HG02884 (cell line): ENCODE measurements at regions not wholly inside any gene's neighbourhood (a gene's known extent, or its start where the extent isn't known, plus 50 kb on each side); places are given as distances from the start of the nearest gene placed in this dataset.

ENCODE experiments used
- ATAC-seq: cut with Tn5 transposase; IDR thresholded peaks from one replicate; pipeline ENCODE4 v1.9.1; 2021; ENCODE audit warnings: mild to moderate bottlenecking, moderate library complexity; ENCODE audit not compliant: unreplicated experiment

- ATAC-seq, result no peak
These were observed 52.8 kb upstream of the MEIS1 start for GRCh38 chr2:66382091-66382490.

GRCh38 chr2:66379473-66379872 is 55.5 kb upstream of the MEIS1 start:
- ATAC-seq, result no peak

GRCh38 chr2:66377832-66378231 is 57.1 kb upstream of the MEIS1 start:
- no peak for ATAC-seq

- ATAC-seq, result no peak
These were observed 64.1 kb upstream of the MEIS1 start for GRCh38 chr2:66370824-66371223.

DNA sequence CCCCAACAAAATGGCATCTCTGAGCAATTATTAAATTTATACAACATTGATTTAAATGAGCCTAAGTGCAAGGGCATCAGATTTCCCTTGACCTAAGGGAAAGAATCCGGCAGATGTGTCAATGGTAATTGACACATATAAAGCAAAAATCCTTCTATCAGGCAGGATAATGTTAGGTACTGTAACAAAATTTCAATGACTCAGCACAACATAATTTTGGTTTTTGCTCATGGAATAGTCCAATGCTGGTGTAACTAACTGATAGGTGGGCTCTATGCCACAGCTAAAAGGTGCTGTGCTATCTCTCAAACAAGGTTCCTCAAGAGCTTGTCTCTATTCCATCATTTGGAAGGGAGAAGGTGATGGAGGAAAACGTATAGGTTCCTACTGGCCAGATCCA is 68.3 kb upstream of the MEIS1 start:
- ATAC-seq, result no peak

DNA sequence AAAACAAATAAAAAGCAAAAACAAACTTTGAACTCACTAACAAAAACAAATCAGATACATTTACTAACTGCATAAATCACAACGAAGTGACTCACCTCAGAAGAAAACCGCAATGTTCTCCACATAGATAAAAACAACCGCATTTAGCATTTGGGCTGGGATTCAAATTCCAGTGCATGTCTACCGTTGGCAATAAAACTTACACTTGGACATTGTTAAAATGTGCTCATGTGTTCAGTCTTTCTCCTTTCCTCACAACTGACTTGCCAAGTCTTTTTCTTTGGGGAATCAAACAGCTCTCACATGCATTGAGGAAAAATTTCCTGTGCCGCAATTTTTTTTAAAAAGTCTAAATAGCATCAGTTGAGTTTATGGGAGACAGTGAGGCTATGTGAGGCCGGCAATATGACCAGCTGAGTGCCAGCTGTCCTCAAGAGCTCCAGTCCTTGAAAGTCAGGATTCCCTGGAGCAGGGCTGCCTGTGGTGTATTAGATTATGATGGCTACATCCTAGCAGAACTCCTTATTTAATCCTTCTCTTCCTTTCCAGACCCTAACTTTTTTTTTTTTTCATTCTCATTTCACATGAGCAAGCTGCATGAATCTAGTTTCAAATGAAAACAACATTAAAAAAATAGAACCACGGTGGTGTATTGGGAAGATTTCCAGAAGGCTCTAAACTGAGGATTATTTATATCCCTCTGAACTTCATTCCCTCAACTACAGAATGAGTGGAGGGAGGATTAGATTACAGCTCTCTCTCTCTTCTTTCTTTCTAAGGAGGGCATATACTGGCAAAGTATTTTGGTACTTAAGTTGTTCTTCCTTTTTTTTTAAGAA is 70.2 kb upstream of the MEIS1 start:
- ATAC-seq, result no peak

- no peak for ATAC-seq
These were observed 72.2 kb upstream of the MEIS1 start for GRCh38 chr2:66362701-66363100.

DNA sequence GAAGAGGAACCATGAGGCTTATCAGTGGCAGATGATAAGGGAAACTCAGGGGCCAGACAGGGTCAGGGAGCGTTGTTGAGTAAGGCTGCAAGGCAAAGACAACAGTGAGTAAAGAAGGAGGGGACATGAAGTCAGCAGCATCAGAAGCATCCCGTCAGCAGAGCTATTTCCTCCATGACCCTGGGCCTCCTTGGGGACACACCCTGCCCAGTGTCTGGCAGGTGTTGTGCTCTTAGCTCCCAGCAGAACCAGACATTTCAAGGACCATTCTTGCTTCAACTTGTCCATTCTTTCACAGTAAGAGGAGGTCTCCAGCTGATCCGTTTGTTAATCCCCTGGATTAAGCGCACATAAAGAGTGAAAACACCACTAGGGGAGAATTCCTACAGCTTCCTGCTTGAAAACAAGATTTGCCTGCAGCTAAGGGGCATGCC is 88.7 kb upstream of the MEIS1 start:
- ATAC-seq, result no peak

GRCh38 chr2:66344087-66344663 is 90.8 kb upstream of the MEIS1 start:
- no peak for ATAC-seq

GRCh38 chr2:66343259-66343658 is 91.7 kb upstream of the MEIS1 start:
- ATAC-seq, result no peak

GRCh38 chr2:66340521-66340920 is 94.4 kb upstream of the MEIS1 start:
- no peak for ATAC-seq

- no peak for ATAC-seq
These were observed 100.5 kb upstream of the MEIS1 start for GRCh38 chr2:66334237-66335029.

DNA sequence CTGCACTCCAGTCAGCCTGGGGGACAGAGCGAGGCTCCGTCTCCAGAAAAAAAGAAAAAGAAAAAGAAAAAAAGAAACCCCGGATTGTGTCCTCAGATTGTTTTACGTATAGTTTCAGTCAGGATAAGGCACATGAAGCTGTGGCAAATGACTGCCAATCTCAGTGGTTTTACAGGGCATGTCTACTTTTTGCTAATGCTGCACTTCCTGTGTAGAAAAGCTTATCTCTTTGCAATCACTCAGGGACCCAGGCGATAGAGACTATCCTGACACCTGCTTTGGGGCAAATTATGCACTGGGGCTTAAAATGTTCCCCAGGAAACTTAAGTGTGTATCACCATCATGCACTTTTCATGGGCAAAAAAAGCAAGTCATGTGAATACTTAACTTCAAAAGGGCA is 103.7 kb upstream of the MEIS1 start:
- ATAC-seq, result no peak

GRCh38 chr2:66329081-66329605 is 105.8 kb upstream of the MEIS1 start:
- no peak for ATAC-seq

DNA sequence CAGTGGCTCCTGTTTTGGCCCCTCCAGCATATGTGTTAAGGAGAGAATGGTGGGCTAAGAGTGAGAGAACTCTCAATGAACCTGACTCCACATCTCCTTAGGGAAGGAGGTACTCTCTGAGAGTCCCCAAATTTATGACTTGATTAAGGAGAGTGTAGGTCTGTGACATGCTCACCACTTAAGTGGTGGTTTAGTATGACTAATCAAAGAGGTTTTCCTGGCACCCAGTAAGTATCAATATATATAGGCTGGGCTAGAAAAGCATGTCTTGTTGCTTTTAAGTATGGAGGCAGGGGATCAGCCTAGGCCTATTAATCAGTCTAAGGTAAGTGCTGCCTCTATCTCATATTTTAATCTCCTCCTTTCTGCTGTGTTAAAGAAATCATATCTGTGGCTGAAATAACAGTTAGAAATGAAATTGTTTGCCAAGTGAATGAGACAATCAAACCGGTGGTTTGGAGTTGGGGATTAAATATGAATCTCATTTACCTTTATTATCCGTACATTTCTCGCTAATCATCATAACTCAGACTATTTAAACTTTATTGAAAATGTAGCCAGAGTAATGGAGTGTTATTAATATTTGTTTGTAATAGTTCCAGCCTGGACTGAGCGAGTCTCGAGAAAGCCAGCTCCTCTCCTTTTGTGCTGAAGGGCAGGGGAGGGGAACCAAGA is 107.7 kb upstream of the MEIS1 start:
- ATAC-seq, result no peak

DNA sequence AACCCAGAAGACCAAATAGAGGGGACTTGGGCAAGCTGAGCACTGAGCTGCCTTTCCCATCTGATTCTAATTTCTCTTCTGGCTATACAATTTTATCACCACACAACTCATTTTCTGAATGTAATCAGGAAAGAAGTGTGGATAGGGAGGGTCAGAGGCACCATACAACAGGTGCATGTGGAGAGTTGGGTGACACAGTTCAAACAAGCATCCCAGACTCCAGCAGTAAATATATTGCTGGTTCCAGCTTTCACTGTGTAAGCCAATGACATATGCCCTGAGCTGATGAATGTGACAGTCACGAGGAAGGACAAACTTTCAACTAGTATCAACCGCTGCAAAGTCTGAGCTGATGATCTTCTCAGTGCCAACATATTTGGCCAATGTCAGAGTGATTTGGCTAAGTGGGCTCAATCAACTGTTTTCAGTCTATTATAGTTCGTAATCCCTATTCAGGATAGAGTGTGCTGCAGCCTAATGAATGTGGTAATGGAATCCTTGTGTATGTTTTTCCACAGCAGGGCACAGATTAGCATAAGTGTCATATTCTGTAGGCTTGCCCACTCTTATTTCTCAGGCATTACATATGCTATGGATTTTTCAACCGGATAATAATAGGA is 109.9 kb upstream of the MEIS1 start:
- ATAC-seq, result no peak

- ATAC-seq, result no peak
These were observed 110.6 kb upstream of the MEIS1 start for GRCh38 chr2:66324356-66324755.

- no peak for ATAC-seq
These were observed 111.5 kb upstream of the MEIS1 start for GRCh38 chr2:66323406-66323805.

DNA sequence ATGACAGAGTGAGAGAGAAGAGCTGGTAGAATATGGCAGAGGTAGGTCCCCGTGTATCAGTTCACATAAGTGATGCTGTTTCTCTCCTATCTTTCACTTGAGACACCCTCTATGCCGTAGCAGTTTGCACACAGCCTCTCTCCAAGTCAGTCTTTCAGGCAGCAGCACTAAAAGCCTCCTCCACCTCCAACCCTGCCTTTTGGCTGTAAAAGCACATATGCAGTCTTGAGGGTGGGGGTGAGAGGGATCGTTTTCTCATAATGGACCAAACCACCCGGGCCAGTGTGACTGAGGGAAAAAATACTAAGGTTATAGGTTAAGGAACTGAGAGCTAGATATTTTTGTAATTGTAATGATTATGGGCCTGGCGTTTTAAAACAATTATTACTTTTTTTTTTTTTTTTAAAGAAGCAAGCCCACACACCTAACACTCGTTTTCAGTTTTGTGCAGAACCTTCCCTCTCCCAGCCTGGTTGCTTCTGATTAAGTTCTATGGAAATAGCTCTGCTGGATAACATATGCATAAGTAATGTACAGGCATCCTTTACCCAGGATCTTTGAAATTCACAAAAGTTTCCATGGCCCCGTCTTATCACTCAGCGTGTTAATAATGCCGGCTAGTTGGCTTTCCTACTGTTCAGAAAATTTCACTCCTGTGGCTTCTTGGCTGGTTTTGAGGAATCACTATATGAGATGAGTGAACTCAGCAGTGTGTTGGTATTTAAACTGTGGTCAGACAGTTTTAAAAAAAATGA is 112.2 kb upstream of the MEIS1 start:
- no peak for ATAC-seq

- ATAC-seq, result no peak
These were observed 116.8 kb upstream of the MEIS1 start for GRCh38 chr2:66318009-66318561.
